Neuron (in vitro differentiated cells): ENCODE measurements at regions not wholly inside any gene's neighbourhood (a gene's known extent, or its start where the extent isn't known, plus 50 kb on each side); places are given as distances from the start of the nearest gene placed in this dataset.

ENCODE experiments used
- H2AFZ ChIP-seq: one replicate; pipeline ENCODE4 v1.6.1; 2013; ENCODE audit warnings: low read depth, mild to moderate bottlenecking, inconsistent platforms, low read length, moderate library complexity
- H3K27me3 ChIP-seq: one replicate; pipeline ENCODE4 v1.6.1; 2013; ENCODE audit warnings: low read length; ENCODE audit not compliant: insufficient read depth
- H3K36me3 ChIP-seq: one replicate; pipeline ENCODE4 v1.6.1; 2013; ENCODE audit warnings: low read length; ENCODE audit not compliant: insufficient read depth
- H3K4me1 ChIP-seq: one replicate; pipeline ENCODE4 v1.6.1; 2013; ENCODE audit warnings: low read length; ENCODE audit not compliant: insufficient read depth
- H3K4me3 ChIP-seq: 2 replicates; pipeline ENCODE4 v1.5.1; 2013; ENCODE audit warnings: mild to moderate bottlenecking, low read length, moderate library complexity
- H3K9me3 ChIP-seq: one replicate; pipeline ENCODE4 v1.6.1; 2013; ENCODE audit warnings: low read length

GRCh38 chr18:10233082-10233875 is 221.2 kb upstream of the APCDD1 start:
- H3K27me3 ChIP-seq = no peaks in the 10 kb centered on the region
- H2AFZ ChIP-seq = no peak overlapping the region
- peaks cover 6% of the 10 kb centered on the region for H3K4me1 ChIP-seq
- H3K9me3 ChIP-seq = peaks cover 5% of the 10 kb centered on the region
- no peak overlapping the region for H3K4me3 ChIP-seq
- no peaks in the 10 kb centered on the region for H3K36me3 ChIP-seq

GRCh38 chr18:10234281-10234680 is 220.2 kb upstream of the APCDD1 start:
- H3K9me3 ChIP-seq = peaks cover 2% of the 10 kb centered on the region
- H3K27me3 ChIP-seq = no peaks in the 10 kb centered on the region
- no peak overlapping the region for H3K4me3 ChIP-seq
- peaks cover 6% of the 10 kb centered on the region for H3K4me1 ChIP-seq
- no peaks in the 10 kb centered on the region for H3K36me3 ChIP-seq
- no peak overlapping the region for H2AFZ ChIP-seq

- Histone ChIP-seq H3K9me3 (peaks cover under 1% of the 10 kb centered on the region), H3K4me1 (peaks cover 6% of the 10 kb centered on the region), H3K36me3 (no peaks in the 10 kb centered on the region), H3K4me3 (no peak overlapping the region), H2AFZ (no peak overlapping the region), H3K27me3 (no peaks in the 10 kb centered on the region)
Observed at GRCh38 chr18:10234912-10235660, 219.3 kb upstream of the APCDD1 start.

- Histone ChIP-seq H3K27me3 (no peaks in the 10 kb centered on the region), H3K4me1 (peaks cover 6% of the 10 kb centered on the region), H3K9me3 (no peaks in the 10 kb centered on the region), H3K36me3 (no peaks in the 10 kb centered on the region), H2AFZ (no peak overlapping the region), H3K4me3 (no peak overlapping the region)
Observed at GRCh38 chr18:10235661-10235952, 218.8 kb upstream of the APCDD1 start.

GRCh38 chr18:10239103-10239502 is 215.3 kb upstream of the APCDD1 start:
- Histone ChIP-seq H2AFZ (no peak overlapping the region), H3K27me3 (no peaks in the 10 kb centered on the region), H3K4me1 (peaks cover 13% of the 10 kb centered on the region), H3K36me3 (no peaks in the 10 kb centered on the region), H3K9me3 (no peaks in the 10 kb centered on the region), H3K4me3 (no peak overlapping the region)

GRCh38 chr18:10239991-10240634 is 214.3 kb upstream of the APCDD1 start:
- Histone ChIP-seq H3K4me3 (no peak overlapping the region), H3K4me1 (peaks cover 8% of the 10 kb centered on the region), H3K9me3 (no peaks in the 10 kb centered on the region), H3K27me3 (no peaks in the 10 kb centered on the region), H3K36me3 (no peaks in the 10 kb centered on the region), H2AFZ (no peak overlapping the region)

GRCh38 chr18:10240973-10241372 is 213.5 kb upstream of the APCDD1 start:
- peaks cover 7% of the 10 kb centered on the region for H3K4me1 ChIP-seq
- no peaks in the 10 kb centered on the region for H3K9me3 ChIP-seq
- no peak overlapping the region for H3K4me3 ChIP-seq
- no peaks in the 10 kb centered on the region for H3K27me3 ChIP-seq
- H2AFZ ChIP-seq = no peak overlapping the region
- no peaks in the 10 kb centered on the region for H3K36me3 ChIP-seq

GRCh38 chr18:10241579-10241978 is 212.9 kb upstream of the APCDD1 start:
- no peak overlapping the region for H2AFZ ChIP-seq
- H3K4me1 ChIP-seq = peaks cover 7% of the 10 kb centered on the region
- H3K9me3 ChIP-seq = no peaks in the 10 kb centered on the region
- H3K4me3 ChIP-seq = no peak overlapping the region
- no peaks in the 10 kb centered on the region for H3K36me3 ChIP-seq
- no peaks in the 10 kb centered on the region for H3K27me3 ChIP-seq

GRCh38 chr18:10242936-10243680 is 211.3 kb upstream of the APCDD1 start:
- Histone ChIP-seq H2AFZ (peak overlapping the region; percentile 20), H3K36me3 (no peaks in the 10 kb centered on the region), H3K4me1 (peaks cover 7% of the 10 kb centered on the region), H3K4me3 (no peak overlapping the region), H3K9me3 (no peaks in the 10 kb centered on the region), H3K27me3 (no peaks in the 10 kb centered on the region)

- Histone ChIP-seq H3K4me1 (peaks cover 7% of the 10 kb centered on the region), H3K36me3 (no peaks in the 10 kb centered on the region), H3K4me3 (no peak overlapping the region), H2AFZ (no peak overlapping the region), H3K9me3 (no peaks in the 10 kb centered on the region), H3K27me3 (no peaks in the 10 kb centered on the region)
Observed at GRCh38 chr18:10244341-10244740, 210.1 kb upstream of the APCDD1 start.

GRCh38 chr18:10245031-10245845 is 209.2 kb upstream of the APCDD1 start:
- H3K36me3 ChIP-seq = no peaks in the 10 kb centered on the region
- no peaks in the 10 kb centered on the region for H3K27me3 ChIP-seq
- H2AFZ ChIP-seq = no peak overlapping the region
- H3K9me3 ChIP-seq = peaks cover 2% of the 10 kb centered on the region
- no peak overlapping the region for H3K4me3 ChIP-seq
- H3K4me1 ChIP-seq = peaks cover 7% of the 10 kb centered on the region

- H3K36me3 ChIP-seq = no peaks in the 10 kb centered on the region
- H2AFZ ChIP-seq = no peak overlapping the region
- H3K9me3 ChIP-seq = peaks cover 3% of the 10 kb centered on the region
- H3K27me3 ChIP-seq = no peaks in the 10 kb centered on the region
- no peak overlapping the region for H3K4me3 ChIP-seq
- H3K4me1 ChIP-seq = peaks cover 7% of the 10 kb centered on the region
Observed at GRCh38 chr18:10245846-10246175, 208.6 kb upstream of the APCDD1 start.
